H1 (cell line): ENCODE measurements at regions not wholly inside any gene's neighbourhood (a gene's known extent, or its start where the extent isn't known, plus 50 kb on each side); places are given as distances from the start of the nearest gene placed in this dataset.

Experiments used
- CTCF ChIA-PET: fragments of 300-600 bp; sonication (Branson Sonifier 250); formaldehyde crosslinking; loops from one replicate; lab custom pipeline; 2021; ENCODE audit not compliant: partially characterized antibody; lab: Charles Lee
- POLR2A ChIA-PET: fragments of 300-600 bp; sonication (Branson Sonifier 250); formaldehyde crosslinking; loops from one replicate; lab custom pipeline; 2021; ENCODE audit warnings: inconsistent platforms; ENCODE audit not compliant: partially characterized antibody; lab: Charles Lee
- DNase-seq, 2 experiments: peaks; one replicate each; pipeline versions ENCODE4 v3.0.0 to v3.0.0-alpha.2; 2010 to 2022; ENCODE audit warnings: low spot score in 2 of 2, low read depth in 1 of 2, mixed read lengths in 1 of 2
- FAIRE-seq: peaks from 2 replicates; lab custom pipeline; 2011; peaks lifted over from hg19 to GRCh38; lab: Jason Lieb, UNC
- H2AFZ ChIP-seq: 2 replicates; pipeline ENCODE4 v1.8.1; 2012; ENCODE audit warnings: low read length, inconsistent platforms
- H2AK5ac ChIP-seq: 2 replicates; pipeline ENCODE4 v1.6.1; 2013; ENCODE audit warnings: low read depth, low read length
- H2BK120ac ChIP-seq: replicated peaks from 2 replicates; pipeline ENCODE3; 2013; ENCODE audit warnings: low read depth, low read length, inconsistent platforms
- H2BK12ac ChIP-seq: 2 replicates; pipeline ENCODE4 v1.6.1; 2013; ENCODE audit warnings: low read depth, low read length
- H2BK15ac ChIP-seq: 2 replicates; pipeline ENCODE4 v1.6.1; 2013; ENCODE audit warnings: low read length
- H2BK20ac ChIP-seq: 2 replicates; pipeline ENCODE4 v1.6.1; 2013; ENCODE audit warnings: low read length
- H2BK5ac ChIP-seq: 2 replicates; pipeline ENCODE4 v1.6.1; 2013; ENCODE audit warnings: low read depth, low read length
- H3K14ac ChIP-seq: 2 replicates; pipeline ENCODE4 v1.6.1; 2013; ENCODE audit warnings: inconsistent platforms; ENCODE audit not compliant: insufficient read length
- H3K18ac ChIP-seq: 2 replicates; pipeline ENCODE4 v1.6.1; 2013; ENCODE audit warnings: low read length; ENCODE audit errors: extremely low read depth
- H3K23ac ChIP-seq: 2 replicates; pipeline ENCODE4 v1.6.1; 2013; ENCODE audit warnings: inconsistent platforms; ENCODE audit not compliant: insufficient read length
- H3K23me2 ChIP-seq: 2 replicates; pipeline ENCODE4 v1.6.1; 2013; ENCODE audit warnings: low read depth, low read length
- H3K27ac ChIP-seq: 2 replicates; pipeline ENCODE4 v1.6.1; 2011; ENCODE audit warnings: low read depth, low read length, inconsistent platforms
- H3K27me3 ChIP-seq, 4 experiments: replicated peaks in 1 of 4; 1 replicate in 1 of 4; 2 replicates in 3 of 4; pipeline versions ENCODE4 v1.6.1 to v1.8.1; 2011 to 2013; ENCODE audit warnings: low read length in 3 of 4, mild to moderate bottlenecking in 3 of 4, inconsistent platforms in 2 of 4, mixed read lengths in 2 of 4, moderate library complexity in 1 of 4; ENCODE audit not compliant: control insufficient read depth in 3 of 4, insufficient read depth in 3 of 4; ENCODE audit errors: extremely low read depth in 1 of 4
- H3K36me3 ChIP-seq, 4 experiments: 2 replicates each; pipeline versions ENCODE4 v1.6.1 to v1.8.1; 2011 to 2013; ENCODE audit warnings: mild to moderate bottlenecking in 4 of 4, low read length in 3 of 4, moderate library complexity in 2 of 4, control low read depth in 1 of 4, inconsistent platforms in 1 of 4; ENCODE audit not compliant: insufficient read depth in 4 of 4, control insufficient read depth in 2 of 4
- H3K4ac ChIP-seq: replicated peaks from 2 replicates; pipeline ENCODE3; 2013; ENCODE audit warnings: low read length, low read depth, mixed read lengths, inconsistent platforms; ENCODE audit not compliant: insufficient read length
- H3K4me1 ChIP-seq, 4 experiments: replicated peaks in 1 of 4; 1 replicate in 1 of 4; 2 replicates in 3 of 4; pipeline versions ENCODE4 v1.6.1 to v1.8.1; 2011 to 2013; ENCODE audit warnings: low read length in 3 of 4, inconsistent platforms in 2 of 4, mixed read lengths in 1 of 4; ENCODE audit not compliant: insufficient read depth in 4 of 4, control insufficient read depth in 3 of 4
- H3K4me2 ChIP-seq, 2 experiments: 2 replicates each; pipeline versions ENCODE4 v1.6.1 to v1.8.1; 2011 to 2013; ENCODE audit warnings: low read depth in 2 of 2, low read length in 2 of 2, control low read depth in 1 of 2, inconsistent platforms in 1 of 2, mild to moderate bottlenecking in 1 of 2; ENCODE audit not compliant: insufficient read depth in 1 of 2
- H3K4me3 ChIP-seq, 4 experiments: fragments of 200-600, 300-600 bp in 1 of 4; sonication (generic), shearing (Covaris generic), sonication (Bioruptor Twin) in 1 of 4; 2 replicates each; pipeline versions ENCODE4 v1.5.1 to v1.8.1; 2011 to 2016; ENCODE audit warnings: low read length in 4 of 4, low read depth in 3 of 4, control low read depth in 2 of 4, inconsistent platforms in 2 of 4, mild to moderate bottlenecking in 2 of 4, mixed read lengths in 1 of 4, moderate library complexity in 1 of 4; ENCODE audit not compliant: insufficient read depth in 2 of 4; ENCODE audit errors: extremely low read depth in 1 of 4
- H3K56ac ChIP-seq: replicated peaks from 2 replicates; pipeline ENCODE3; 2013; ENCODE audit warnings: low read depth, mild to moderate bottlenecking, mixed read lengths, low read length, inconsistent platforms; ENCODE audit not compliant: insufficient read length
- H3K79me1 ChIP-seq: 2 replicates; pipeline ENCODE4 v1.6.1; 2013; ENCODE audit warnings: low read depth, low read length, control low read depth
- H3K79me2 ChIP-seq, 2 experiments: 2 replicates each; pipeline versions ENCODE4 v1.6.1 to v1.8.1; 2012 to 2013; ENCODE audit warnings: low read length in 2 of 2, mild to moderate bottlenecking in 2 of 2, inconsistent platforms in 1 of 2; ENCODE audit not compliant: insufficient read depth in 2 of 2, control insufficient read depth in 1 of 2
- H3K9ac ChIP-seq, 4 experiments: replicated peaks in 1 of 4; 1 replicate in 1 of 4; 2 replicates in 3 of 4; pipeline versions ENCODE4 v1.6.1 to v1.8.1; 2011 to 2013; ENCODE audit warnings: low read depth in 3 of 4, low read length in 3 of 4, control low read depth in 2 of 4, mild to moderate bottlenecking in 2 of 4, moderate library complexity in 2 of 4, inconsistent platforms in 1 of 4; ENCODE audit errors: extremely low read depth in 1 of 4
- H3K9me3 ChIP-seq, 2 experiments: 2 replicates each; pipeline versions ENCODE4 v1.6.1 to v1.8.1; 2012 to 2013; ENCODE audit warnings: mild to moderate bottlenecking in 2 of 2, moderate library complexity in 2 of 2, control low read depth in 1 of 2, inconsistent platforms in 1 of 2, low read depth in 1 of 2, low read length in 1 of 2, mixed read lengths in 1 of 2; ENCODE audit not compliant: insufficient read depth in 2 of 2
- H4K20me1 ChIP-seq, 2 experiments: replicated peaks in 1 of 2; 2 replicates each; pipeline versions ENCODE3 to v1.8.1; 2011 to 2013; ENCODE audit warnings: inconsistent platforms in 2 of 2, low read length in 2 of 2, mild to moderate bottlenecking in 1 of 2; ENCODE audit not compliant: insufficient read depth in 2 of 2, control insufficient read depth in 1 of 2
- H4K5ac ChIP-seq: 2 replicates; pipeline ENCODE4 v1.6.1; 2013; ENCODE audit warnings: low read length, low read depth, mixed read lengths, inconsistent platforms; ENCODE audit not compliant: insufficient read length
- H4K8ac ChIP-seq: 2 replicates; pipeline ENCODE4 v1.8.0; 2013; ENCODE audit warnings: mild to moderate bottlenecking, moderate library complexity, low read length, inconsistent platforms; ENCODE audit not compliant: insufficient read depth; ENCODE audit errors: extremely low read depth
- H4K91ac ChIP-seq: replicated peaks from 2 replicates; pipeline ENCODE3; 2013; ENCODE audit warnings: low read length, mixed read lengths, inconsistent platforms; ENCODE audit not compliant: insufficient read length
- BRCA1 ChIP-seq: IDR thresholded peaks from 2 replicates; pipeline ENCODE4 v1.6.1; 2012; ENCODE audit warnings: low read depth, low read length, improper control_type of control experiment
- CEBPB ChIP-seq: IDR thresholded peaks from 2 replicates; pipeline ENCODE4 v1.6.1; 2012; ENCODE audit warnings: low read depth, low read length
- EZH2 ChIP-seq: fragments of 200-600 bp; sonication (generic); IDR thresholded peaks from 2 replicates; pipeline ENCODE4 v1.7.1; 2012; ENCODE audit warnings: low read depth, mild to moderate bottlenecking, moderate library complexity, low read length, inconsistent platforms; ENCODE audit not compliant: severe bottlenecking
- GABPA ChIP-seq: IDR thresholded peaks from 2 replicates; pipeline ENCODE4 v1.6.1; 2011; ENCODE audit warnings: mild to moderate bottlenecking, low read length, moderate library complexity, borderline replicate concordance; ENCODE audit not compliant: insufficient read depth
- KDM5A ChIP-seq: fragments of 200-600 bp; IDR thresholded peaks from 2 replicates; pipeline ENCODE4 v1.7.1; 2012; ENCODE audit warnings: mild to moderate bottlenecking, low read length, inconsistent platforms, mixed read lengths
- NANOG ChIP-seq: IDR thresholded peaks from 2 replicates; pipeline ENCODE4 v1.6.1; 2011; ENCODE audit warnings: low read length, low read depth, mild to moderate bottlenecking, inconsistent platforms; ENCODE audit not compliant: insufficient read depth, poor library complexity, severe bottlenecking
- PHF8 ChIP-seq: fragments of 200-600 bp; sonication (generic); conservative IDR thresholded peaks from 2 replicates; pipeline ENCODE4 v1.7.1; 2012; ENCODE audit warnings: low read depth, mild to moderate bottlenecking, inconsistent platforms, low read length, moderate library complexity
- POLR2A ChIP-seq, 2 experiments: IDR thresholded peaks; 1 replicate in 1 of 2; 2 replicates in 1 of 2; pipeline ENCODE4 v1.6.1; 2011; ENCODE audit warnings: low read depth in 2 of 2, low read length in 2 of 2, mild to moderate bottlenecking in 2 of 2; ENCODE audit errors: control extremely low read depth in 1 of 2
- RAD21 ChIP-seq, 2 experiments: IDR thresholded peaks in 1 of 2; conservative IDR thresholded peaks in 1 of 2; 2 replicates each; pipeline ENCODE4 v1.6.1; 2011; ENCODE audit warnings: low read depth in 2 of 2, low read length in 2 of 2, improper control_type of control experiment in 1 of 2, inconsistent platforms in 1 of 2, mild to moderate bottlenecking in 1 of 2, moderate library complexity in 1 of 2
- SUZ12 ChIP-seq: fragments of 200-600 bp; sonication (generic); IDR thresholded peaks from 2 replicates; pipeline ENCODE4 v1.6.1; 2012; ENCODE audit warnings: mild to moderate bottlenecking, inconsistent platforms, low read length, moderate library complexity, mixed read lengths
- TCF12 ChIP-seq: IDR thresholded peaks from 2 replicates; pipeline ENCODE4 v1.6.1; 2011; ENCODE audit warnings: low read depth, mild to moderate bottlenecking, low read length
- TF ChIP-seq, protein P1 (sequence below): IDR thresholded peaks from 2 replicates; pipeline ENCODE4 v1.6.1; 2011; ENCODE audit warnings: low read length, improper control_type of control experiment

GRCh38 chr11:105227363-105227762, 87.8 kb upstream of the CARD18 start:
- no peak overlapping the region for H2BK12ac ChIP-seq
- H3K56ac ChIP-seq, result no peak overlapping the region
- no peaks in the 10 kb centered on the region for H3K23me2 ChIP-seq
- no peak for FAIRE-seq
- no peaks in the 10 kb centered on the region for H3K79me2 ChIP-seq
- no peak overlapping the region for H3K4me3 ChIP-seq
- H4K20me1 ChIP-seq, result no peaks in the 10 kb centered on the region
- H4K91ac ChIP-seq, result no peak overlapping the region
- no peak for DNase-seq
- H4K8ac ChIP-seq, result no peak overlapping the region
- no peak overlapping the region for H3K14ac ChIP-seq
- H3K27me3 ChIP-seq, result no peaks in the 10 kb centered on the region
- no peak overlapping the region for H2BK120ac ChIP-seq
- no peak overlapping the region for H3K18ac ChIP-seq
- no peak overlapping the region for H4K5ac ChIP-seq
- no peak overlapping the region for H2BK5ac ChIP-seq
- H2AFZ ChIP-seq, result no peak overlapping the region
- H3K36me3 ChIP-seq, result no peaks in the 10 kb centered on the region
- H3K9me3 ChIP-seq, result no peaks in the 10 kb centered on the region
- H3K4me2 ChIP-seq, result no peak overlapping the region
- CTCF ChIA-PET, result interaction anchor here (1.4 kb wide), 1 partner anchor 973 kb away, joined by 3 read pairs; no protein-coding TSS in a partner anchor
- no peak overlapping the region for H2BK15ac ChIP-seq
- no peaks in the 10 kb centered on the region for H3K4me1 ChIP-seq
- H2BK20ac ChIP-seq, result no peak overlapping the region
- no peak overlapping the region for H3K23ac ChIP-seq
- H2AK5ac ChIP-seq, result no peak overlapping the region
- POLR2A ChIA-PET, result no interaction called here
- no peak overlapping the region for H3K9ac ChIP-seq
- H3K27ac ChIP-seq, result no peak overlapping the region
- H3K4ac ChIP-seq, result no peak overlapping the region
- H3K79me1 ChIP-seq, result no peaks in the 10 kb centered on the region
- TF ChIP-seq PHF8 (no peak), TCF12 (no peak), EZH2 (no peak), POLR2A (IDR thresholded peaks at IDR 0.05; ENCODE audit: control extremely low read depth in 1 of 2, low read depth in 2 of 2, low read length in 2 of 2) (no peak), RAD21 (IDR thresholded peaks at IDR 0.05 in 1 of 2, conservative IDR thresholded peaks at IDR 0.05 in 1 of 2; ENCODE audit: low read depth in 2 of 2, low read length in 2 of 2) (no peak), KDM5A (no peak), GABPA (no peak), BRCA1 (no peak), SUZ12 (no peak), NANOG (no peak), CEBPB (no peak)
- TF ChIP-seq, protein P1, sequence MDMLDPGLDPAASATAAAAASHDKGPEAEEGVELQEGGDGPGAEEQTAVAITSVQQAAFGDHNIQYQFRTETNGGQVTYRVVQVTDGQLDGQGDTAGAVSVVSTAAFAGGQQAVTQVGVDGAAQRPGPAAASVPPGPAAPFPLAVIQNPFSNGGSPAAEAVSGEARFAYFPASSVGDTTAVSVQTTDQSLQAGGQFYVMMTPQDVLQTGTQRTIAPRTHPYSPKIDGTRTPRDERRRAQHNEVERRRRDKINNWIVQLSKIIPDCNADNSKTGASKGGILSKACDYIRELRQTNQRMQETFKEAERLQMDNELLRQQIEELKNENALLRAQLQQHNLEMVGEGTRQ, result no peak
